PC-9 (cell line): ENCODE measurements at regions not wholly inside any gene's neighbourhood (a gene's known extent, or its start where the extent isn't known, plus 50 kb on each side); places are given as distances from the start of the nearest gene placed in this dataset.

Experiments
- BruUV-seq: library from RNA; stranded (reverse); fragments of 400-500 nt; replicated peaks from 2 replicates; lab custom pipeline; 2021; lab: Mats Ljungman, UMichigan
- CTCF ChIA-PET: fragments of 300-600 bp; sonication (Branson Sonifier 250); formaldehyde crosslinking; loops from one replicate; lab custom pipeline; 2022; ENCODE audit warnings: antibody characterized with exemption; lab: Charles Lee
- POLR2A ChIA-PET: fragments of 300-600 bp; sonication (Branson Sonifier 250); formaldehyde crosslinking; loops from one replicate; lab custom pipeline; 2022; ENCODE audit warnings: antibody characterized with exemption; ENCODE audit not compliant: unreplicated experiment; lab: Charles Lee
- DNase-seq, 2 experiments: peaks; one replicate each; pipeline versions ENCODE4 v3.0.0 to v3.0.0-alpha.2; 2015 to 2022; ENCODE audit warnings: mixed read lengths in 1 of 2
- H2AFZ ChIP-seq: fragments of 200-600 bp; sonication (generic); 2 replicates; pipeline ENCODE4 v1.8.1; 2017; ENCODE audit warnings: antibody characterized with exemption
- H3F3A ChIP-seq: fragments of 200-600 bp; sonication (generic); 2 replicates; pipeline ENCODE4 v1.8.1; 2017; ENCODE audit warnings: antibody characterized with exemption, mild to moderate bottlenecking, low read depth; ENCODE audit not compliant: insufficient read depth
- H3K27ac ChIP-seq: fragments of 200-600 bp; sonication (generic); 2 replicates; pipeline ENCODE4 v1.6.1; 2016; ENCODE audit warnings: mixed run types
- H3K27me3 ChIP-seq: fragments of 200-600 bp; sonication (generic); 2 replicates; pipeline ENCODE4 v1.6.1; 2016; ENCODE audit warnings: low read depth, mixed run types; ENCODE audit not compliant: insufficient read depth
- H3K36me3 ChIP-seq: fragments of 200-600 bp; sonication (generic); 2 replicates; pipeline ENCODE4 v1.6.1; 2016; ENCODE audit warnings: low read depth, mixed run types
- H3K4me1 ChIP-seq: fragments of 200-600 bp; sonication (generic); replicated peaks from 2 replicates; pipeline ENCODE4 v1.6.1; 2016; ENCODE audit warnings: mixed run types; ENCODE audit not compliant: insufficient read depth
- H3K4me2 ChIP-seq: fragments of 200-600 bp; sonication (generic); 2 replicates; pipeline ENCODE4 v1.6.1; 2017; ENCODE audit warnings: mixed run types
- H3K4me3 ChIP-seq: fragments of 200-600 bp; sonication (generic); 2 replicates; pipeline ENCODE4 v1.6.1; 2016; ENCODE audit warnings: mixed run types
- H3K79me2 ChIP-seq: fragments of 200-600 bp; sonication (generic); 2 replicates; pipeline ENCODE4 v1.6.1; 2017; ENCODE audit warnings: low read depth, mixed run types
- H3K9me2 ChIP-seq: fragments of 200-600 bp; sonication (generic); 2 replicates; pipeline ENCODE4 v1.8.1; 2017; ENCODE audit warnings: mild to moderate bottlenecking; ENCODE audit not compliant: insufficient read depth
- H3K9me3 ChIP-seq: fragments of 200-600 bp; sonication (generic); 2 replicates; pipeline ENCODE4 v1.8.1; 2016; ENCODE audit warnings: low read depth; ENCODE audit not compliant: insufficient read depth
- H4K20me1 ChIP-seq: fragments of 200-600 bp; sonication (generic); 2 replicates; pipeline ENCODE4 v1.8.1; 2017; ENCODE audit not compliant: insufficient read depth
- CTCF ChIP-seq: fragments of 200-600 bp; sonication (generic); conservative IDR thresholded peaks from 2 replicates; pipeline ENCODE4 v1.6.1; 2017; ENCODE audit warnings: mixed run types, antibody characterized with exemption, mild to moderate bottlenecking, moderate library complexity
- EZH2 ChIP-seq: fragments of 200-600 bp; sonication (generic); IDR thresholded peaks from 2 replicates; pipeline ENCODE4 v1.8.0; 2017; ENCODE audit warnings: antibody characterized with exemption, low read depth
- intact Hi-C: fragments of 100-400 bp; cut with micrococcal nuclease; formaldehyde crosslinking; loops from one replicate; pipeline ENCODE4 v1.10.0; 2022; ENCODE audit not compliant: unreplicated experiment

- no peaks in the 10 kb centered on the region for H3K9me2 ChIP-seq
- no peaks in the 10 kb centered on the region for H3K9me3 ChIP-seq
- H2AFZ ChIP-seq, result no peak overlapping the region
- CTCF ChIA-PET, result no interaction called here
- DNase-seq, result no peak
- no peak overlapping the region for H3K4me2 ChIP-seq
- H4K20me1 ChIP-seq, result no peaks in the 10 kb centered on the region
- POLR2A ChIA-PET, result no interaction called here
- H3K27me3 ChIP-seq, result peaks cover 68% of the 10 kb centered on the region
- H3K4me3 ChIP-seq, result no peak overlapping the region
- no peaks in the 10 kb centered on the region for H3K4me1 ChIP-seq
- H3K36me3 ChIP-seq, result no peaks in the 10 kb centered on the region
- no peaks in the 10 kb centered on the region for H3F3A ChIP-seq
- no TSS peak for BruUV-seq
- no peaks in the 10 kb centered on the region for H3K79me2 ChIP-seq
- H3K27ac ChIP-seq, result no peak overlapping the region
- no peak for TF ChIP-seq EZH2
- TF ChIP-seq CTCF, result no peak
- intact Hi-C loops, result no loop called here
Measured at GRCh38 chr15:93417156-93417555, 328.1 kb upstream of the RGMA start.

GRCh38 chr15:93415576-93415975 is 326.6 kb upstream of the RGMA start:
- Histone ChIP-seq H3K4me3 (no peak overlapping the region), H3K36me3 (no peaks in the 10 kb centered on the region), H4K20me1 (no peaks in the 10 kb centered on the region), H3K27me3 (peaks cover 73% of the 10 kb centered on the region), H3F3A (no peaks in the 10 kb centered on the region), H3K9me2 (no peaks in the 10 kb centered on the region), H3K4me2 (no peak overlapping the region), H3K9me3 (no peaks in the 10 kb centered on the region), H3K27ac (no peak overlapping the region), H3K79me2 (no peaks in the 10 kb centered on the region), H2AFZ (no peak overlapping the region), H3K4me1 (no peaks in the 10 kb centered on the region)
- TF ChIP-seq EZH2, result no peak
- no peak for TF ChIP-seq CTCF
- no TSS peak for BruUV-seq
- intact Hi-C loops, result no loop called here
- POLR2A ChIA-PET, result no interaction called here
- CTCF ChIA-PET, result no interaction called here
- no peak for DNase-seq

- Histone ChIP-seq H3K27me3 (peaks cover 75% of the 10 kb centered on the region), H3F3A (no peaks in the 10 kb centered on the region), H3K79me2 (no peaks in the 10 kb centered on the region), H3K4me2 (no peak overlapping the region), H3K27ac (no peak overlapping the region), H4K20me1 (no peaks in the 10 kb centered on the region), H3K9me2 (no peaks in the 10 kb centered on the region), H3K36me3 (no peaks in the 10 kb centered on the region), H2AFZ (no peak overlapping the region), H3K9me3 (no peaks in the 10 kb centered on the region), H3K4me1 (no peaks in the 10 kb centered on the region), H3K4me3 (no peak overlapping the region)
- ChIA-PET CTCF (no interaction called here), POLR2A (no interaction called here)
- no peak for DNase-seq
- intact Hi-C loops, result no loop called here
- BruUV-seq, result no TSS peak
- TF ChIP-seq EZH2, result no peak
- TF ChIP-seq CTCF, result no peak
Measured at GRCh38 chr15:93414576-93415231, 325.7 kb upstream of the RGMA start.
